Prostate gland (tissue), 2 donors: ENCODE measurements at regions not wholly inside any gene's neighbourhood (a gene's known extent, or its start where the extent isn't known, plus 50 kb on each side); places are given as distances from the start of the nearest gene placed in this dataset.

Experiments
- CTCF ChIP-seq, 4 experiments: fragments of 200-600 bp in 2 of 4; fragments of 450-650 bp in 2 of 4; sonication (generic) in 2 of 4; IDR thresholded peaks; 1 replicate in 3 of 4; 2 replicates in 1 of 4; pipeline ENCODE4 v1.5.1; 2016 to 2019; ENCODE audit warnings: antibody characterized with exemption in 4 of 4, mild to moderate bottlenecking in 2 of 4, moderate library complexity in 2 of 4
- POLR2A ChIP-seq: fragments of 450-650 bp; IDR thresholded peaks from one replicate; pipeline ENCODE4 v1.6.1; 2016; ENCODE audit warnings: antibody characterized with exemption, mild to moderate bottlenecking
- POLR2AphosphoS5 ChIP-seq: sonication (generic); formaldehyde crosslinking; IDR thresholded peaks from one replicate; pipeline ENCODE4 v1.6.1; 2017; ENCODE audit warnings: antibody characterized with exemption

DNA sequence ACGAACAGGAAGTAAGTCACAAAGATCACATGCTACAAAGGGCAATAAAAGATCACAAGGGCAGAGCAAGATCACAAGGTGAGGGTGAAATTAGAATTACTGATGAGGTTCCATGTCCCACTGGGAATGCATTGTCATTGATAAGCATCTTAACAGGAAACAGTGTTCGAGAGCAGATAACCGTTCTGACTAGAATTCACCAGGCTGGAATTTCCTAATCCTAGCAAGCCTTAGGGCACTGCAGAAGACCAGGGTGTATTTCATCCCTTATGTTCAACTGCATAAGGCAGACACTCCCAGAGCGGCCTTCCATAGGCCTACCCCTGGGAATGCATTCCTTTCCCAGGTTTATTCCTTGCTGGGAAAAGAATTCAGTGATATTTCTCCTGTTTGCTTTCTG lies 980.6 kb upstream of the LCORL start:
- TF ChIP-seq CTCF (IDR thresholded peaks at IDR 0.05): no peak
- TF ChIP-seq POLR2A: no peak
- no peak for TF ChIP-seq POLR2AphosphoS5
